ENCODE measurements at regions not wholly inside any gene's neighbourhood (a gene's known extent, or its start where the extent isn't known, plus 50 kb on each side); places are given as distances from the start of the nearest gene placed in this dataset.
"Not testable (repeated sequence)": the region's sequence is repeated elsewhere in the genome, so short reads cannot be mapped to it uniquely, and the experiment has no call there.

DNA sequence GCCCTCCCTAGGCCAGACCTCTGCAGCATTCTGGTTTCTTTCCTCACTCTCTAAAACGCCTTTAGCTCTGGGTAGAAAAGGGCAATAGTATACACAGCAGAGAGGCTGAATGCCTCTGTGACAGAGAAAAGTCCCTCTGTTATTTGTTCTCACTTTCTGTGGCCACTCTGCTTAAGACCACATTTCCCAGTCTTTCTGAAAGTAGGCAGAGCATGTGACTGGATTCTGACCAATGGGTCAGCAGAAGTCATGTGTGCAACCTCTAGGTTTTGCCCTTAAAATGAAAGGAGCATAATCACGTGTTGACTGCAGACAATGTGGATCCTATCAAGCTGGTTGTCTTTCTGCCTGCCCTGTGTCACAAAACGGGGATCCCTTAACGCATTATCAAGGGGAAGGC lies 79.7 kb upstream of the MARK1 start:
- H3K36me3 Mint-ChIP-seq (ENCODE audit: unreplicated experiment): no peaks in the 10 kb centered on the region
- no peak overlapping the region for H3K27ac Mint-ChIP-seq (ENCODE audit: unreplicated experiment)
- no peaks in the 10 kb centered on the region for H3K4me1 Mint-ChIP-seq (ENCODE audit: unreplicated experiment)
- no peak for DNase-seq (ENCODE audit: extremely low spot score, unreplicated experiment)
- no peak overlapping the region for H3K4me3 Mint-ChIP-seq (ENCODE audit: unreplicated experiment)
- H3K27me3 Mint-ChIP-seq (ENCODE audit: unreplicated experiment): peaks cover 35% of the 10 kb centered on the region
- TF ChIP-seq, protein P1, sequence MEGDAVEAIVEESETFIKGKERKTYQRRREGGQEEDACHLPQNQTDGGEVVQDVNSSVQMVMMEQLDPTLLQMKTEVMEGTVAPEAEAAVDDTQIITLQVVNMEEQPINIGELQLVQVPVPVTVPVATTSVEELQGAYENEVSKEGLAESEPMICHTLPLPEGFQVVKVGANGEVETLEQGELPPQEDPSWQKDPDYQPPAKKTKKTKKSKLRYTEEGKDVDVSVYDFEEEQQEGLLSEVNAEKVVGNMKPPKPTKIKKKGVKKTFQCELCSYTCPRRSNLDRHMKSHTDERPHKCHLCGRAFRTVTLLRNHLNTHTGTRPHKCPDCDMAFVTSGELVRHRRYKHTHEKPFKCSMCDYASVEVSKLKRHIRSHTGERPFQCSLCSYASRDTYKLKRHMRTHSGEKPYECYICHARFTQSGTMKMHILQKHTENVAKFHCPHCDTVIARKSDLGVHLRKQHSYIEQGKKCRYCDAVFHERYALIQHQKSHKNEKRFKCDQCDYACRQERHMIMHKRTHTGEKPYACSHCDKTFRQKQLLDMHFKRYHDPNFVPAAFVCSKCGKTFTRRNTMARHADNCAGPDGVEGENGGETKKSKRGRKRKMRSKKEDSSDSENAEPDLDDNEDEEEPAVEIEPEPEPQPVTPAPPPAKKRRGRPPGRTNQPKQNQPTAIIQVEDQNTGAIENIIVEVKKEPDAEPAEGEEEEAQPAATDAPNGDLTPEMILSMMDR (IDR thresholded peaks at IDR 0.05): no peak
- H3K9me3 Mint-ChIP-seq (ENCODE audit: unreplicated experiment): no peaks in the 10 kb centered on the region

DNA sequence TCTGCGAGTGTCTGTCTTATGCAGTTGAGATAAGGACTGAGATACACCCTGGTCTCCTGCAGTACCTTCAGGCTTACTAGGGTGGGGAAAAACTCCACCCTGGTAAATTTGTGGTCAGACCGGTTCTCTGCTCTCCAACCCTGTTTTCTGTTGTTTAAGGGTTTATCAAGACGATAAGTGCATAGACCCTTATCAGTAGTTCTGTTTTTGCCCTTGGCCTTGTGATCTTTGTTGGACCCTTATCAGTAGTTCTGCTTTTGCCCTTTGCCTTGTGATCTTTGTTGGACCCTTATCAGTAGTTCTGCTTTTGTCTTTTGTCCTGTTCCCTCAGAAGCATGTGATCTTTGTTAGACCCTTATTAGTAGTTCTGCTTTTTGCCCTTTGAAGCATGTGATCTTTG lies 83.3 kb upstream of the MARK1 start:
- not testable (repeated sequence) for H3K27ac Mint-ChIP-seq (ENCODE audit: unreplicated experiment); DNase-seq (ENCODE audit: extremely low spot score, unreplicated experiment); H3K4me3 Mint-ChIP-seq (ENCODE audit: unreplicated experiment); H3K36me3 Mint-ChIP-seq (ENCODE audit: unreplicated experiment); H3K4me1 Mint-ChIP-seq (ENCODE audit: unreplicated experiment); H3K9me3 Mint-ChIP-seq (ENCODE audit: unreplicated experiment)
- H3K27me3 Mint-ChIP-seq (ENCODE audit: unreplicated experiment): peaks cover 18% of the 10 kb centered on the region

DNA sequence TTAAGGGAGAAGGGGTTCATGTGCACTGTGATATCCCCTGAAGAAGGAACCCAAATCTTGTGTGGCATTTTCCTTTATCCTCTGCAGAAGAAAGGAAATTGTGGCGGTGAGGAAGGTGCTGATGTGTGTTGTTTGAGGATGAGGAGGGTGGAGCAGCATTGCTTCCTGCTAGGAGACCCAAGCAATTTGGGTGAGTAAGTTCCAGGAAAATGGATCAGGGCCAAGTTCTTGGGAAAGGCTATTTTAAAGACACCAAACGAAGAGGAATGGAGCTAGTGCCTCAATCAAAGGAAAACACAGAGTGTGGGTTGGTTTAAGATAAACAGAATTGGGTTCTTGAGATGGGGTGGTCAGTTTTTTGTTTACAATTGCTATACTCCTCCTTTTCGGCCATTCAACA lies 86.7 kb upstream of the MARK1 start:
- peaks cover 10% of the 10 kb centered on the region for H3K27me3 Mint-ChIP-seq (ENCODE audit: unreplicated experiment)
- H3K4me1 Mint-ChIP-seq (ENCODE audit: unreplicated experiment): no peaks in the 10 kb centered on the region
- TF ChIP-seq, protein P1 (IDR thresholded peaks at IDR 0.05): no peak
- H3K36me3 Mint-ChIP-seq (ENCODE audit: unreplicated experiment): no peaks in the 10 kb centered on the region
- H3K9me3 Mint-ChIP-seq (ENCODE audit: unreplicated experiment): no peaks in the 10 kb centered on the region
- no peak overlapping the region for H3K27ac Mint-ChIP-seq (ENCODE audit: unreplicated experiment)
- no peak for DNase-seq (ENCODE audit: extremely low spot score, unreplicated experiment)
- H3K4me3 Mint-ChIP-seq (ENCODE audit: unreplicated experiment): no peak overlapping the region

DNA sequence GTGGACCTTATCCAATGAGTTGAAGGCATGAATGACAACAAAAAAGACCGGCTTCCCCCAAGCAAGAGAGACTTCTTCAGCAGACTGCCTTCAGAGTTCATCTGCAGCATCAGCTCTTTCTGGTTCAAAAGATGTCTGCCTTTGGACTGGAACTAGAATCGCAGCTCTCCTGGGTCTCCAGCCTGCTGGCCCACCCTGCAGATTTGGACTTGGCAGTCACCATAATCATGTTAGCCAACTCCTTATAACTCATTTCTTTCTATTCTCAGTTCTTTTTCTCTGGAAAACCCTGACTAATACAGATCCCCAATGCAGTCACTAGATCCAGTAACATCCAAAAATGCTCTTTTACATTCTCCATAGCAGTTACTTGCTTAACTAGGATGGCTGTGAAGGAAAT lies 89.2 kb upstream of the MARK1 start:
- Mint-ChIP-seq H3K9me3 (ENCODE audit: unreplicated experiment) (no peaks in the 10 kb centered on the region), H3K4me3 (ENCODE audit: unreplicated experiment) (no peak overlapping the region), H3K36me3 (ENCODE audit: unreplicated experiment) (no peaks in the 10 kb centered on the region), H3K27me3 (ENCODE audit: unreplicated experiment) (peaks cover 4% of the 10 kb centered on the region), H3K27ac (ENCODE audit: unreplicated experiment) (no peak overlapping the region), H3K4me1 (ENCODE audit: unreplicated experiment) (no peaks in the 10 kb centered on the region)
- TF ChIP-seq, protein P1 (IDR thresholded peaks at IDR 0.05): no peak
- DNase-seq (ENCODE audit: extremely low spot score, unreplicated experiment): no peak

DNA sequence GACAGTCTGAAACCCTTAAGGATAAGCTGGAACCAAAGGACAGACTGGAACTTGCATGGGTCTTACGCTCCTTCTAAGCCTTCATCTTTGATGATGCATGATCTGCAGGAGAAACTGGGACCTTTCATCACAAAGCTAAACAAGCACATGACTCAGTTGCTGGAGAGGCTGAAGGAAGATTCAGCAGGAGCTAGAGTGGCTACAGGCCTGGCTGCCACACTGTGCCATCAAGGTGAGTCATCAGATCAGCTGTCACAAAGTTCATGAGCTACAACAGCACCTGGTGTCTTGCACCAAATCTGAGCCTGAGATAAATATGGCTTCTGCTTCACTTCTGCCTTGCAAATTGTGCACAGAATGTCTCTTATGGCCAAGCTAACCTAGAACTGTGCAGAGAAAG lies 95.5 kb upstream of the MARK1 start:
- no peaks in the 10 kb centered on the region for H3K9me3 Mint-ChIP-seq (ENCODE audit: unreplicated experiment)
- no peaks in the 10 kb centered on the region for H3K36me3 Mint-ChIP-seq (ENCODE audit: unreplicated experiment)
- H3K4me3 Mint-ChIP-seq (ENCODE audit: unreplicated experiment): no peak overlapping the region
- H3K4me1 Mint-ChIP-seq (ENCODE audit: unreplicated experiment): no peaks in the 10 kb centered on the region
- TF ChIP-seq, protein P1 (IDR thresholded peaks at IDR 0.05): no peak
- H3K27me3 Mint-ChIP-seq (ENCODE audit: unreplicated experiment): peaks cover 4% of the 10 kb centered on the region
- DNase-seq (ENCODE audit: extremely low spot score, unreplicated experiment): no peak
- H3K27ac Mint-ChIP-seq (ENCODE audit: unreplicated experiment): no peak overlapping the region
